H1 (cell line): ENCODE measurements at regions not wholly inside any gene's neighbourhood (a gene's known extent, or its start where the extent isn't known, plus 50 kb on each side); places are given as distances from the start of the nearest gene placed in this dataset.

ENCODE experiments used
- CTCF ChIA-PET: fragments of 300-600 bp; sonication (Branson Sonifier 250); formaldehyde crosslinking; loops from one replicate; lab custom pipeline; 2021; ENCODE audit not compliant: partially characterized antibody; lab: Charles Lee
- POLR2A ChIA-PET: fragments of 300-600 bp; sonication (Branson Sonifier 250); formaldehyde crosslinking; loops from one replicate; lab custom pipeline; 2021; ENCODE audit warnings: inconsistent platforms; ENCODE audit not compliant: partially characterized antibody; lab: Charles Lee
- DNase-seq, 2 experiments: peaks; one replicate each; pipeline versions ENCODE4 v3.0.0 to v3.0.0-alpha.2; 2010 to 2022; ENCODE audit warnings: low spot score in 2 of 2, low read depth in 1 of 2, mixed read lengths in 1 of 2
- FAIRE-seq: peaks from 2 replicates; lab custom pipeline; 2011; peaks lifted over from hg19 to GRCh38; lab: Jason Lieb, UNC
- H2AFZ ChIP-seq: 2 replicates; pipeline ENCODE4 v1.8.1; 2012; ENCODE audit warnings: low read length, inconsistent platforms
- H2AK5ac ChIP-seq: 2 replicates; pipeline ENCODE4 v1.6.1; 2013; ENCODE audit warnings: low read depth, low read length
- H2BK120ac ChIP-seq: replicated peaks from 2 replicates; pipeline ENCODE3; 2013; ENCODE audit warnings: low read depth, low read length, inconsistent platforms
- H2BK12ac ChIP-seq: 2 replicates; pipeline ENCODE4 v1.6.1; 2013; ENCODE audit warnings: low read depth, low read length
- H2BK15ac ChIP-seq: 2 replicates; pipeline ENCODE4 v1.6.1; 2013; ENCODE audit warnings: low read length
- H2BK20ac ChIP-seq: 2 replicates; pipeline ENCODE4 v1.6.1; 2013; ENCODE audit warnings: low read length
- H2BK5ac ChIP-seq: 2 replicates; pipeline ENCODE4 v1.6.1; 2013; ENCODE audit warnings: low read depth, low read length
- H3K14ac ChIP-seq: 2 replicates; pipeline ENCODE4 v1.6.1; 2013; ENCODE audit warnings: inconsistent platforms; ENCODE audit not compliant: insufficient read length
- H3K18ac ChIP-seq: 2 replicates; pipeline ENCODE4 v1.6.1; 2013; ENCODE audit warnings: low read length; ENCODE audit errors: extremely low read depth
- H3K23ac ChIP-seq: 2 replicates; pipeline ENCODE4 v1.6.1; 2013; ENCODE audit warnings: inconsistent platforms; ENCODE audit not compliant: insufficient read length
- H3K23me2 ChIP-seq: 2 replicates; pipeline ENCODE4 v1.6.1; 2013; ENCODE audit warnings: low read depth, low read length
- H3K27ac ChIP-seq: 2 replicates; pipeline ENCODE4 v1.6.1; 2011; ENCODE audit warnings: low read depth, low read length, inconsistent platforms
- H3K27me3 ChIP-seq, 4 experiments: replicated peaks in 1 of 4; 1 replicate in 1 of 4; 2 replicates in 3 of 4; pipeline versions ENCODE4 v1.6.1 to v1.8.1; 2011 to 2013; ENCODE audit warnings: low read length in 3 of 4, mild to moderate bottlenecking in 3 of 4, inconsistent platforms in 2 of 4, mixed read lengths in 2 of 4, moderate library complexity in 1 of 4; ENCODE audit not compliant: control insufficient read depth in 3 of 4, insufficient read depth in 3 of 4; ENCODE audit errors: extremely low read depth in 1 of 4
- H3K36me3 ChIP-seq, 4 experiments: 2 replicates each; pipeline versions ENCODE4 v1.6.1 to v1.8.1; 2011 to 2013; ENCODE audit warnings: mild to moderate bottlenecking in 4 of 4, low read length in 3 of 4, moderate library complexity in 2 of 4, control low read depth in 1 of 4, inconsistent platforms in 1 of 4; ENCODE audit not compliant: insufficient read depth in 4 of 4, control insufficient read depth in 2 of 4
- H3K4ac ChIP-seq: replicated peaks from 2 replicates; pipeline ENCODE3; 2013; ENCODE audit warnings: low read length, low read depth, mixed read lengths, inconsistent platforms; ENCODE audit not compliant: insufficient read length
- H3K4me1 ChIP-seq, 4 experiments: replicated peaks in 1 of 4; 1 replicate in 1 of 4; 2 replicates in 3 of 4; pipeline versions ENCODE4 v1.6.1 to v1.8.1; 2011 to 2013; ENCODE audit warnings: low read length in 3 of 4, inconsistent platforms in 2 of 4, mixed read lengths in 1 of 4; ENCODE audit not compliant: insufficient read depth in 4 of 4, control insufficient read depth in 3 of 4
- H3K4me2 ChIP-seq, 2 experiments: 2 replicates each; pipeline versions ENCODE4 v1.6.1 to v1.8.1; 2011 to 2013; ENCODE audit warnings: low read depth in 2 of 2, low read length in 2 of 2, control low read depth in 1 of 2, inconsistent platforms in 1 of 2, mild to moderate bottlenecking in 1 of 2; ENCODE audit not compliant: insufficient read depth in 1 of 2
- H3K4me3 ChIP-seq, 4 experiments: fragments of 200-600, 300-600 bp in 1 of 4; sonication (generic), shearing (Covaris generic), sonication (Bioruptor Twin) in 1 of 4; 2 replicates each; pipeline versions ENCODE4 v1.5.1 to v1.8.1; 2011 to 2016; ENCODE audit warnings: low read length in 4 of 4, low read depth in 3 of 4, control low read depth in 2 of 4, inconsistent platforms in 2 of 4, mild to moderate bottlenecking in 2 of 4, mixed read lengths in 1 of 4, moderate library complexity in 1 of 4; ENCODE audit not compliant: insufficient read depth in 2 of 4; ENCODE audit errors: extremely low read depth in 1 of 4
- H3K56ac ChIP-seq: replicated peaks from 2 replicates; pipeline ENCODE3; 2013; ENCODE audit warnings: low read depth, mild to moderate bottlenecking, mixed read lengths, low read length, inconsistent platforms; ENCODE audit not compliant: insufficient read length
- H3K79me1 ChIP-seq: 2 replicates; pipeline ENCODE4 v1.6.1; 2013; ENCODE audit warnings: low read depth, low read length, control low read depth
- H3K79me2 ChIP-seq, 2 experiments: 2 replicates each; pipeline versions ENCODE4 v1.6.1 to v1.8.1; 2012 to 2013; ENCODE audit warnings: low read length in 2 of 2, mild to moderate bottlenecking in 2 of 2, inconsistent platforms in 1 of 2; ENCODE audit not compliant: insufficient read depth in 2 of 2, control insufficient read depth in 1 of 2
- H3K9ac ChIP-seq, 4 experiments: replicated peaks in 1 of 4; 1 replicate in 1 of 4; 2 replicates in 3 of 4; pipeline versions ENCODE4 v1.6.1 to v1.8.1; 2011 to 2013; ENCODE audit warnings: low read depth in 3 of 4, low read length in 3 of 4, control low read depth in 2 of 4, mild to moderate bottlenecking in 2 of 4, moderate library complexity in 2 of 4, inconsistent platforms in 1 of 4; ENCODE audit errors: extremely low read depth in 1 of 4
- H3K9me3 ChIP-seq, 2 experiments: 2 replicates each; pipeline versions ENCODE4 v1.6.1 to v1.8.1; 2012 to 2013; ENCODE audit warnings: mild to moderate bottlenecking in 2 of 2, moderate library complexity in 2 of 2, control low read depth in 1 of 2, inconsistent platforms in 1 of 2, low read depth in 1 of 2, low read length in 1 of 2, mixed read lengths in 1 of 2; ENCODE audit not compliant: insufficient read depth in 2 of 2
- H4K20me1 ChIP-seq, 2 experiments: replicated peaks in 1 of 2; 2 replicates each; pipeline versions ENCODE3 to v1.8.1; 2011 to 2013; ENCODE audit warnings: inconsistent platforms in 2 of 2, low read length in 2 of 2, mild to moderate bottlenecking in 1 of 2; ENCODE audit not compliant: insufficient read depth in 2 of 2, control insufficient read depth in 1 of 2
- H4K5ac ChIP-seq: 2 replicates; pipeline ENCODE4 v1.6.1; 2013; ENCODE audit warnings: low read length, low read depth, mixed read lengths, inconsistent platforms; ENCODE audit not compliant: insufficient read length
- H4K8ac ChIP-seq: 2 replicates; pipeline ENCODE4 v1.8.0; 2013; ENCODE audit warnings: mild to moderate bottlenecking, moderate library complexity, low read length, inconsistent platforms; ENCODE audit not compliant: insufficient read depth; ENCODE audit errors: extremely low read depth
- H4K91ac ChIP-seq: replicated peaks from 2 replicates; pipeline ENCODE3; 2013; ENCODE audit warnings: low read length, mixed read lengths, inconsistent platforms; ENCODE audit not compliant: insufficient read length
- HDAC2 ChIP-seq, 2 experiments: fragments of 300-600 bp in 1 of 2; sonication (generic) in 1 of 2; IDR thresholded peaks; 2 replicates each; pipeline ENCODE4 v1.6.1; 2011 to 2012; ENCODE audit warnings: low read depth in 2 of 2, low read length in 2 of 2, mild to moderate bottlenecking in 2 of 2, moderate library complexity in 2 of 2, borderline replicate concordance in 1 of 2, inconsistent platforms in 1 of 2
- TEAD4 ChIP-seq: IDR thresholded peaks from 2 replicates; pipeline ENCODE4 v1.6.1; 2012; ENCODE audit warnings: low read depth, low read length, inconsistent platforms, mixed read lengths

- no peak for TF ChIP-seq TEAD4
Observed at GRCh38 chr16:51989637-51990230, 557.2 kb downstream of the TOX3 start (continued).

- Histone ChIP-seq H2BK15ac (no peak overlapping the region), H3K56ac (no peak overlapping the region), H3K4me1 (no peaks in the 10 kb centered on the region), H4K20me1 (no peaks in the 10 kb centered on the region), H2BK12ac (no peak overlapping the region), H3K27me3 (no peaks in the 10 kb centered on the region), H2BK5ac (no peak overlapping the region), H2AK5ac (no peak overlapping the region), H3K79me1 (no peaks in the 10 kb centered on the region), H3K18ac (no peak overlapping the region), H3K23me2 (peaks cover 1% of the 10 kb centered on the region; the same call in 1 of the 2 replicates), H3K4ac (no peak overlapping the region), H3K79me2 (no peaks in the 10 kb centered on the region), H4K5ac (no peak overlapping the region), H2BK20ac (no peak overlapping the region), H4K8ac (no peak overlapping the region), H3K27ac (no peak overlapping the region), H3K9ac (no peak overlapping the region), H3K9me3 (no peaks in the 10 kb centered on the region), H3K4me2 (no peak overlapping the region), H2AFZ (no peak overlapping the region), H3K36me3 (no peaks in the 10 kb centered on the region), H3K4me3 (no peak overlapping the region), H3K14ac (no peak overlapping the region), H4K91ac (no peak overlapping the region), H3K23ac (no peak overlapping the region), H2BK120ac (no peak overlapping the region)
- no peak for TF ChIP-seq HDAC2 (IDR thresholded peaks at IDR 0.05; ENCODE audit: borderline replicate concordance in 1 of 2, low read depth in 2 of 2, low read length in 2 of 2)
- POLR2A ChIA-PET, result no interaction called here
- CTCF ChIA-PET, result no interaction called here
- FAIRE-seq (no peak), DNase-seq (no peak)
Observed at GRCh38 chr16:51988977-51989376, 558.0 kb downstream of the TOX3 start.
